ENCODE measurements at regions not wholly inside any gene's neighbourhood (a gene's known extent, or its start where the extent isn't known, plus 50 kb on each side); places are given as distances from the start of the nearest gene placed in this dataset.

GRCh38 chr10:109306698-109307097, 616.6 kb downstream of the XPNPEP1 start:
- H3K4me2 ChIP-seq (ENCODE audit: low read depth, low read length) = peak overlapping the region; percentile 50; the same call in 1 of the 2 replicates
- in situ Hi-C loops (cut with MboI; ENCODE audit: low sequenced_read_pairs) (no loop called here), dilution Hi-C loops (cut with HindIII; ENCODE audit: low sequenced_read_pairs, unreplicated experiment) (no loop called here), intact Hi-C loops (cut with micrococcal nuclease) (no loop called here)
- no peak overlapping the region for H3K23ac ChIP-seq (ENCODE audit: low read depth, low read length)
- 0 out of 2 replicates have a peak overlapping the region, but pooled peaks have one; percentile 23 for H3K14ac ChIP-seq (replicated peaks; ENCODE audit: low read depth, low read length)
- H2BK15ac ChIP-seq (ENCODE audit: low read depth, low read length) = no peak overlapping the region
- peak overlapping the region; percentile 61 to 64; a peak in 3 of 4 replicates for H4K8ac ChIP-seq (ENCODE audit: low read depth in 2 of 2, low read length in 2 of 2)
- BruUV-seq (replicated peaks) = no TSS peak
- H2BK20ac ChIP-seq (ENCODE audit: low read depth, low read length) = peak overlapping the region; percentile 43; the same call in 1 of the 2 replicates
- 0 out of 2 replicates have a peak overlapping the region, but pooled peaks have one; percentile 13 for H3K4ac ChIP-seq (ENCODE audit: low read depth, low read length)
- ATAC-seq (ENCODE audit: low read depth) (peak; percentile 71), DNase-seq (peak; percentile 55)
- ChIA-PET POLR2A (ENCODE audit: unreplicated experiment) (no interaction called here), CTCF (no interaction called here)
- TF ChIP-seq BHLHE40 (IDR thresholded peaks at IDR 0.05; ENCODE audit: low read depth, low read length) = no peak
- no CpG with 5 or more reads among the region's 5 CpGs for WGBS, 2 experiments (ENCODE audit: extremely low coverage in 2 of 2, insufficient read length in 1 of 2)
- H3K9ac ChIP-seq (ENCODE audit: low read depth, low read length) = no peak overlapping the region
- H2BK120ac ChIP-seq (ENCODE audit: low read depth, low read length) = peak overlapping the region; percentile 63; the same call in 1 of the 2 replicates
- H3K18ac ChIP-seq (ENCODE audit: low read depth, low read length) = peak overlapping the region; percentile 58; the same call in 1 of the 2 replicates
- no peaks in the 10 kb centered on the region for H4K20me1 ChIP-seq (ENCODE audit: insufficient read depth, low read length)
- H3K9me1 ChIP-seq (ENCODE audit: insufficient read depth, low read length) = no peaks in the 10 kb centered on the region
- H3K36me3 ChIP-seq (ENCODE audit: control insufficient read depth, insufficient read depth, low read length) = no peaks in the 10 kb centered on the region
- H3K4me1 ChIP-seq (ENCODE audit: control insufficient read depth, insufficient read depth, low read length) = peaks cover 5% of the 10 kb centered on the region; the same call in 1 of the 2 replicates
- H3K27me3 ChIP-seq (ENCODE audit: control insufficient read depth, insufficient read depth, low read length) = no peaks in the 10 kb centered on the region
- no peak overlapping the region for H2AK5ac ChIP-seq (ENCODE audit: low read depth, low read length)
- H4K5ac ChIP-seq (ENCODE audit: low read depth, low read length) = peak overlapping the region; percentile 21; the same call in 1 of the 2 replicates
- H2AK9ac ChIP-seq (replicated peaks; ENCODE audit: low read depth, low read length, poor library complexity) = no peak overlapping the region
- H2BK5ac ChIP-seq (ENCODE audit: low read depth, low read length, poor library complexity, severe bottlenecking) = no peak overlapping the region
- no peaks in the 10 kb centered on the region for H3K79me1 ChIP-seq (ENCODE audit: low read depth in 1 of 2, low read length in 2 of 2)
- no peak overlapping the region for H3K56ac ChIP-seq (ENCODE audit: extremely low read depth, insufficient read depth, low read length)
- no peaks in the 10 kb centered on the region for H3K9me3 ChIP-seq (ENCODE audit: control insufficient read depth, insufficient read depth, low read length)
- no peak overlapping the region for H4K91ac ChIP-seq (ENCODE audit: insufficient read depth, low read depth, low read length)
- H3K27ac ChIP-seq (ENCODE audit: insufficient read depth, low read length) = no peak overlapping the region
- no peak overlapping the region for H3K4me3 ChIP-seq (ENCODE audit: insufficient read depth, low read depth, low read length)
- H2AFZ ChIP-seq (replicated peaks; ENCODE audit: low read length, poor library complexity) = no peak overlapping the region

Data from IMR-90 (cell line).